CD14-positive monocyte (primary cell): ENCODE measurements at regions not wholly inside any gene's neighbourhood (a gene's known extent, or its start where the extent isn't known, plus 50 kb on each side); places are given as distances from the start of the nearest gene placed in this dataset.
"Not testable (repeated sequence)": the region's sequence is repeated elsewhere in the genome, so short reads cannot be mapped to it uniquely, and the experiment has no call there.

Experiments used
- DNase-seq, 3 donors: peaks; one replicate each; pipeline ENCODE4 v3.0.0-alpha.2; 2011 to 2022
- H2AFZ ChIP-seq: 2 replicates; pipeline ENCODE4 v1.6.0; 2012; ENCODE audit warnings: mild to moderate bottlenecking, low read depth, low read length, inconsistent platforms; ENCODE audit not compliant: insufficient read depth, poor library complexity, severe bottlenecking
- H3K27ac ChIP-seq, 2 donors: 1 replicate in 1 of 2; 2 replicates in 1 of 2; pipeline ENCODE4 v1.5.1; 2012 to 2013; ENCODE audit warnings: low read length in 2 of 2, control low read depth in 1 of 2, inconsistent platforms in 1 of 2, low read depth in 1 of 2, mild to moderate bottlenecking in 1 of 2
- H3K27me3 ChIP-seq, 2 donors: one replicate each; pipeline versions ENCODE4 v1.6.0 to v1.6.1; 2011 to 2013; ENCODE audit warnings: low read length in 2 of 2; ENCODE audit not compliant: control insufficient read depth in 2 of 2, insufficient read depth in 2 of 2
- H3K36me3 ChIP-seq, 2 donors: replicated peaks in 1 of 2; 1 replicate in 1 of 2; 2 replicates in 1 of 2; pipeline versions ENCODE4 v1.5.1 to v1.6.1; 2012 to 2013; ENCODE audit warnings: low read length in 2 of 2, control low read depth in 1 of 2, inconsistent platforms in 1 of 2, mild to moderate bottlenecking in 1 of 2; ENCODE audit not compliant: insufficient read depth in 2 of 2, control insufficient read depth in 1 of 2
- H3K4me1 ChIP-seq, 2 donors: 1 replicate in 1 of 2; 2 replicates in 1 of 2; pipeline versions ENCODE4 v1.5.1 to v1.6.1; 2012 to 2013; ENCODE audit warnings: low read length in 2 of 2, control low read depth in 1 of 2, inconsistent platforms in 1 of 2, mild to moderate bottlenecking in 1 of 2, moderate library complexity in 1 of 2; ENCODE audit not compliant: insufficient read depth in 2 of 2, control insufficient read depth in 1 of 2
- H3K4me2 ChIP-seq: replicated peaks from 2 replicates; pipeline ENCODE3; 2012; ENCODE audit warnings: low read length, moderate library complexity, mild to moderate bottlenecking; ENCODE audit not compliant: poor library complexity, severe bottlenecking; ENCODE audit errors: extremely low read depth
- H3K4me3 ChIP-seq, 3 experiments: fragments of 200-600 bp in 1 of 3; sonication (generic) in 1 of 3; replicated peaks in 1 of 3; 1 replicate in 2 of 3; 2 replicates in 1 of 3; pipeline ENCODE4 v1.5.1; 2011 to 2013; ENCODE audit warnings: low read length in 3 of 3, mild to moderate bottlenecking in 3 of 3, control low read depth in 2 of 3, low read depth in 2 of 3, inconsistent platforms in 1 of 3, moderate library complexity in 1 of 3
- H3K79me2 ChIP-seq: 2 replicates; pipeline ENCODE4 v1.6.0; 2012; ENCODE audit warnings: mild to moderate bottlenecking, control low read depth, inconsistent platforms, low read length, moderate library complexity; ENCODE audit not compliant: insufficient read depth
- H3K9ac ChIP-seq: 2 replicates; pipeline ENCODE4 v1.6.0; 2017; ENCODE audit warnings: low read length, mild to moderate bottlenecking; ENCODE audit not compliant: insufficient read depth, poor library complexity, severe bottlenecking
- H3K9me3 ChIP-seq, 2 donors: replicated peaks in 1 of 2; 1 replicate in 1 of 2; 2 replicates in 1 of 2; pipeline versions ENCODE4 v1.5.1 to v1.6.1; 2012 to 2013; ENCODE audit warnings: low read length in 2 of 2, control low read depth in 1 of 2; ENCODE audit not compliant: control insufficient read depth in 1 of 2, insufficient read depth in 1 of 2
- H4K20me1 ChIP-seq: 2 replicates; pipeline ENCODE4 v1.6.0; 2012; ENCODE audit warnings: mild to moderate bottlenecking, low read length, control low read depth, moderate library complexity; ENCODE audit not compliant: insufficient read depth
- H3K27ac Mint-ChIP-seq, 7 donors: one replicate each; pipeline ENCODE4 v1.8.0; 2020; ENCODE audit warnings: mild to moderate bottlenecking in 7 of 7, mixed read lengths in 7 of 7, moderate library complexity in 6 of 7, inconsistent platforms in 2 of 7
- H3K27me3 Mint-ChIP-seq, 3 donors: one replicate each; pipeline ENCODE4 v1.8.0; 2021 to 2022; ENCODE audit warnings: low read depth in 3 of 3, mild to moderate bottlenecking in 3 of 3, mixed read lengths in 3 of 3, moderate library complexity in 3 of 3, inconsistent platforms in 1 of 3
- H3K36me3 Mint-ChIP-seq, 2 donors: one replicate each; pipeline ENCODE4 v1.8.0; 2020; ENCODE audit warnings: mixed read lengths in 2 of 2, inconsistent platforms in 1 of 2, mild to moderate bottlenecking in 1 of 2
- H3K4me1 Mint-ChIP-seq: one replicate; pipeline ENCODE4 v1.8.0; 2020; ENCODE audit warnings: mild to moderate bottlenecking, mixed read lengths
- H3K4me3 Mint-ChIP-seq, 2 donors: one replicate each; pipeline ENCODE4 v1.8.0; 2020; ENCODE audit warnings: mild to moderate bottlenecking in 2 of 2, mixed read lengths in 2 of 2, moderate library complexity in 1 of 2
- H3K9me3 Mint-ChIP-seq, 7 donors: one replicate each; pipeline ENCODE4 v1.8.0; 2020 to 2022; ENCODE audit warnings: mixed read lengths in 7 of 7, mild to moderate bottlenecking in 6 of 7, moderate library complexity in 6 of 7, inconsistent platforms in 2 of 7
- WGBS: methylation state at CpG from one replicate; pipeline ENCODE4 v1.1.5; 2013; ENCODE audit warnings: missing lambda C conversion rate; ENCODE audit not compliant: insufficient coverage; 5-methylcytosine and 5-hydroxymethylcytosine counted together
- intact Hi-C, 2 donors: fragments of 100-400 bp; cut with micrococcal nuclease; formaldehyde crosslinking; loops; one replicate each; pipeline versions ENCODE4 v1.15.0 to v1.15.1; 2023
- TF ChIP-seq, protein P1 (sequence below): fragments of 200-600 bp; IDR thresholded peaks from one replicate; pipeline ENCODE4 v1.8.0; 2022; ENCODE audit warnings: antibody characterized with exemption, mild to moderate bottlenecking

DNA sequence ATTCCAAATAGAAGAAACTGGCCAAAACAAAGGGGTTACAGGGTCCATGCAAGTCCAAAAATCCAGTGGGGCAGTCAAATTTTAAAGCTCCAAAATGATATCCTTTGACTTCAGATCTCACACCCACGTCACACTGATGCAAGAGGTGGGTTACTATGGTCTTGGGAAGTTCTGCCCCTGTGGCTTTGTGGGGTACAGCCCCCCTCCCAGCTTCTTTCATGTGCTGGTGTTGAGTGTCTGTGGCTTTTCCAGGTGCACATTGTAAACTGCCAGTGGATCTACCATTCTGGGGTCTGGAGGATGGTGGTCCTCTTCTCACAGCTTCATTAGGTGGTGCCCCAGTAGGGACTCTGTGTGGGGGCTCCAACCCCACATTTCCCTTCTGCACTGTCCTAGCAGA is 392.3 kb downstream of the PTPRC start:
- peaks cover 9 to 24% (median 11%) of the 10 kb centered on the region in 7 donors for H3K9me3 Mint-ChIP-seq
- H3K4me1 ChIP-seq, H3K27ac ChIP-seq, H3K36me3 Mint-ChIP-seq, H3K36me3 ChIP-seq, H3K4me1 Mint-ChIP-seq, H3K9me3 ChIP-seq, H4K20me1 ChIP-seq, H3K9ac ChIP-seq, H3K27me3 Mint-ChIP-seq, intact Hi-C loops, H3K79me2 ChIP-seq, H3K4me3 ChIP-seq, H3K27me3 ChIP-seq, H3K4me3 Mint-ChIP-seq, DNase-seq, H3K27ac Mint-ChIP-seq, H2AFZ ChIP-seq, H3K4me2 ChIP-seq: not testable (repeated sequence)
- WGBS: no CpG with 5 or more reads among the region's 1 CpG

DNA sequence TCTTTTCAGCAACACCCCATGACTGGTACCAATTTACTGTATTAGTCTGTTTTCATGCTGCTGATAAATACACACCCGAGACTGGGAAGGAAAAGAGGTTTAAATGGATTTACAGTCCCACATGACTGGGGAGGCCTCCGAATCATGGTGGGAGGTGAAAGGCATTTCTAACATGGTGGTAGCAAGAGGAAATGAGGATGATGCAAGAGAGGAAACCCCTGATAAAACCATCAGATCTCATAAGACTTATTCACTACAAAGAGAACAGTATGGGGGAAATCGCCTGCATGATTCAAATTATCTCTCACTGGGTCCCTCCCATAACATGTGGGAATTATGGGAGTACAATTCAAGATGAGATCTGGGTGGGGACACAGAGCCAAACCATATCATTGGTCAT is 393.6 kb downstream of the PTPRC start:
- not testable (repeated sequence) for H2AFZ ChIP-seq, H3K4me1 Mint-ChIP-seq

DNA sequence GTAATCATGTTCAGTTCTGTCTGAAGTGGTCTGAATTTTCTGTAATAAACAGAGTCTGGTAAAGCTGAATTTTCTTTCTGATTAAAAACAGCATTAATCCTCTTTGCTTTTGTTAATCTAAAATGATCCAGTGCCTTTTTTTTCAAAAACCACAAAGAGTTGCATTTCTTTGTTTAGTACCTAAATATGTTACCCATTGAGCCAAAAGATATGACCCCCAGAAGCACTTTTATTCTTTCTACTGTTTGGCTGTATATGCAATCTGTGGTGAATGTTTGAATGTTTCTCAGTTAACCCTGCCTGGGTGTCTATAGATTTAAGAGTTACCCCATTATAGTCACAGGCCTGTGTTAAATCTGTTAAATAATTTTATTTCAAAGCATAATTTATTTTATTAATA is 394.8 kb downstream of the PTPRC start:
- no peak for DNase-seq
- intact Hi-C loops: no loop called here
- H3K27me3 ChIP-seq: no peaks in the 10 kb centered on the region
- H3K4me2 ChIP-seq: no peak overlapping the region
- Mint-ChIP-seq H3K4me1 (no peaks in the 10 kb centered on the region), H3K36me3 (no peaks in the 10 kb centered on the region), H3K4me3 (no peak overlapping the region), H3K27me3 (peaks cover 0 to 1% (median 1%) of the 10 kb centered on the region in 3 donors), H3K9me3 (peaks cover 9 to 24% (median 11%) of the 10 kb centered on the region in 7 donors), H3K27ac (no peak overlapping the region)
- H3K79me2 ChIP-seq: no peaks in the 10 kb centered on the region
- no peaks in the 10 kb centered on the region for H4K20me1 ChIP-seq
- no peaks in the 10 kb centered on the region for H3K4me1 ChIP-seq
- TF ChIP-seq, protein P1, sequence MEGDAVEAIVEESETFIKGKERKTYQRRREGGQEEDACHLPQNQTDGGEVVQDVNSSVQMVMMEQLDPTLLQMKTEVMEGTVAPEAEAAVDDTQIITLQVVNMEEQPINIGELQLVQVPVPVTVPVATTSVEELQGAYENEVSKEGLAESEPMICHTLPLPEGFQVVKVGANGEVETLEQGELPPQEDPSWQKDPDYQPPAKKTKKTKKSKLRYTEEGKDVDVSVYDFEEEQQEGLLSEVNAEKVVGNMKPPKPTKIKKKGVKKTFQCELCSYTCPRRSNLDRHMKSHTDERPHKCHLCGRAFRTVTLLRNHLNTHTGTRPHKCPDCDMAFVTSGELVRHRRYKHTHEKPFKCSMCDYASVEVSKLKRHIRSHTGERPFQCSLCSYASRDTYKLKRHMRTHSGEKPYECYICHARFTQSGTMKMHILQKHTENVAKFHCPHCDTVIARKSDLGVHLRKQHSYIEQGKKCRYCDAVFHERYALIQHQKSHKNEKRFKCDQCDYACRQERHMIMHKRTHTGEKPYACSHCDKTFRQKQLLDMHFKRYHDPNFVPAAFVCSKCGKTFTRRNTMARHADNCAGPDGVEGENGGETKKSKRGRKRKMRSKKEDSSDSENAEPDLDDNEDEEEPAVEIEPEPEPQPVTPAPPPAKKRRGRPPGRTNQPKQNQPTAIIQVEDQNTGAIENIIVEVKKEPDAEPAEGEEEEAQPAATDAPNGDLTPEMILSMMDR: no peak
- H2AFZ ChIP-seq: no peak overlapping the region
- H3K27ac ChIP-seq: no peak overlapping the region
- H3K9ac ChIP-seq: no peak overlapping the region
- no peaks in the 10 kb centered on the region for H3K36me3 ChIP-seq
- H3K4me3 ChIP-seq: no peak overlapping the region
- H3K9me3 ChIP-seq: peaks cover 0 to 7% of the 10 kb centered on the region in 2 donors

More for the DNA sequence above, 393.6 kb downstream of the PTPRC start:
- intact Hi-C loops, H3K4me3 ChIP-seq, H3K27me3 ChIP-seq, H3K27ac ChIP-seq, H3K4me3 Mint-ChIP-seq, H4K20me1 ChIP-seq, H3K9me3 ChIP-seq, H3K79me2 ChIP-seq, H3K9ac ChIP-seq, H3K27ac Mint-ChIP-seq, H3K4me2 ChIP-seq, H3K4me1 ChIP-seq, H3K36me3 Mint-ChIP-seq, H3K36me3 ChIP-seq, H3K27me3 Mint-ChIP-seq: not testable (repeated sequence)
- no CpG with 5 or more reads among the region's 3 CpGs for WGBS
- DNase-seq: peak in 1 of 3 donors; percentile 36
- H3K9me3 Mint-ChIP-seq: peaks cover 9 to 24% (median 11%) of the 10 kb centered on the region in 7 donors
